RWPE2 (cell line): ENCODE measurements at regions not wholly inside any gene's neighbourhood (a gene's known extent, or its start where the extent isn't known, plus 50 kb on each side); places are given as distances from the start of the nearest gene placed in this dataset.
"Not testable (repeated sequence)": the region's sequence is repeated elsewhere in the genome, so short reads cannot be mapped to it uniquely, and the experiment has no call there.

ENCODE experiments used
- ATAC-seq: fragments of 200-7000 bp; cut with Tn5 transposase; 3 replicates; pipeline ENCODE4 v1.9.1; 2021; ENCODE audit warnings: low read depth
- DNase-seq: peaks from one replicate; pipeline ENCODE4 v3.0.0-alpha.2; 2020; ENCODE audit warnings: low spot score
- H3K27ac ChIP-seq: fragments of 450-650 bp; 2 replicates; pipeline ENCODE4 v1.5.1; 2017; ENCODE audit warnings: mild to moderate bottlenecking; ENCODE audit not compliant: poor library complexity, severe bottlenecking
- H3K27me3 ChIP-seq: fragments of 250-450 bp; sonication (Bioruptor Pico); 2 replicates; pipeline ENCODE4 v1.5.1; 2021; ENCODE audit warnings: mild to moderate bottlenecking, moderate library complexity; ENCODE audit not compliant: insufficient read depth, poor library complexity, severe bottlenecking
- H3K36me3 ChIP-seq: fragments of 250-450 bp; sonication (Bioruptor Pico); 2 replicates; pipeline ENCODE4 v1.5.1; 2020; ENCODE audit warnings: low read depth, mild to moderate bottlenecking, moderate library complexity
- H3K4me1 ChIP-seq: fragments of 250-450 bp; sonication (Bioruptor Pico); 2 replicates; pipeline ENCODE4 v1.5.1; 2021; ENCODE audit warnings: mild to moderate bottlenecking, moderate library complexity; ENCODE audit not compliant: insufficient read depth, poor library complexity, severe bottlenecking
- H3K4me3 ChIP-seq: fragments of 250-450 bp; sonication (Bioruptor Pico); 2 replicates; pipeline ENCODE4 v1.5.1; 2021; ENCODE audit warnings: mild to moderate bottlenecking, moderate library complexity; ENCODE audit not compliant: severe bottlenecking
- H3K9me3 ChIP-seq: fragments of 250-450 bp; sonication (Bioruptor Pico); 2 replicates; pipeline ENCODE4 v1.5.1; 2021; ENCODE audit warnings: mild to moderate bottlenecking, moderate library complexity; ENCODE audit not compliant: severe bottlenecking
- CTCF ChIP-seq: fragments of 450-650 bp; IDR thresholded peaks from one replicate; pipeline ENCODE4 v1.5.1; 2017; ENCODE audit warnings: mild to moderate bottlenecking, moderate library complexity; ENCODE audit not compliant: poor library complexity, severe bottlenecking

- no peak for DNase-seq
- no peak for TF ChIP-seq CTCF
These were observed 662.4 kb downstream of the DTWD2 start for GRCh38 chr5:118325931-118326330.

GRCh38 chr5:118323723-118324122, 664.6 kb downstream of the DTWD2 start:
- H3K27me3 ChIP-seq, H3K9me3 ChIP-seq, H3K4me3 ChIP-seq, H3K27ac ChIP-seq, H3K36me3 ChIP-seq, DNase-seq, H3K4me1 ChIP-seq, ATAC-seq: not testable (repeated sequence)

More at GRCh38 chr5:118325931-118326330, 662.4 kb downstream of the DTWD2 start:
- peaks cover 4% of the 10 kb centered on the region for H3K9me3 ChIP-seq
- H3K4me1 ChIP-seq: no peaks in the 10 kb centered on the region
- H3K27me3 ChIP-seq: no peaks in the 10 kb centered on the region
- ATAC-seq: no peak
- no peak overlapping the region for H3K4me3 ChIP-seq
- no peaks in the 10 kb centered on the region for H3K36me3 ChIP-seq
- H3K27ac ChIP-seq: no peak overlapping the region

- H3K27ac ChIP-seq: no peak overlapping the region
These were observed 667.3 kb downstream of the DTWD2 start for GRCh38 chr5:118321081-118321480.

GRCh38 chr5:118320121-118320520, 668.2 kb downstream of the DTWD2 start:
- H3K9me3 ChIP-seq: peaks cover 4% of the 10 kb centered on the region
- no peak overlapping the region for H3K4me3 ChIP-seq
- no peak overlapping the region for H3K27ac ChIP-seq
- H3K27me3 ChIP-seq: peaks cover under 1% of the 10 kb centered on the region
- no peaks in the 10 kb centered on the region for H3K4me1 ChIP-seq
- ATAC-seq: no peak
- DNase-seq: no peak
- no peak for TF ChIP-seq CTCF
- H3K36me3 ChIP-seq: no peaks in the 10 kb centered on the region

More at GRCh38 chr5:118321081-118321480, 667.3 kb downstream of the DTWD2 start:
- Histone ChIP-seq H3K4me1 (no peaks in the 10 kb centered on the region), H3K36me3 (no peaks in the 10 kb centered on the region), H3K9me3 (peaks cover 4% of the 10 kb centered on the region), H3K27me3 (no peaks in the 10 kb centered on the region), H3K4me3 (no peak overlapping the region)
- no peak for TF ChIP-seq CTCF
- ATAC-seq: no peak
- no peak for DNase-seq

GRCh38 chr5:118314931-118315330, 673.4 kb downstream of the DTWD2 start:
- TF ChIP-seq CTCF: no peak
- Histone ChIP-seq H3K4me1 (no peaks in the 10 kb centered on the region), H3K27me3 (peaks cover 4% of the 10 kb centered on the region), H3K9me3 (no peaks in the 10 kb centered on the region), H3K27ac (no peak overlapping the region), H3K36me3 (no peaks in the 10 kb centered on the region), H3K4me3 (no peak overlapping the region)
- DNase-seq (no peak), ATAC-seq (no peak)
